ENCODE measurements at regions not wholly inside any gene's neighbourhood (a gene's known extent, or its start where the extent isn't known, plus 50 kb on each side); places are given as distances from the start of the nearest gene placed in this dataset.

- no peaks in the 10 kb centered on the region for H3K9me3 ChIP-seq (replicated peaks; ENCODE audit: control insufficient read depth, insufficient read depth, low read length)
- H3K4me2 ChIP-seq (ENCODE audit: insufficient read depth, low read length), result no peak overlapping the region
- H3K27me3 ChIP-seq (ENCODE audit: control insufficient read depth in 2 of 2, insufficient read depth in 2 of 2, low read length in 2 of 2), result peaks cover 0 to 3% of the 10 kb centered on the region in 2 experiments
- no peaks in the 10 kb centered on the region for H3K36me3 ChIP-seq (ENCODE audit: control insufficient read depth in 2 of 2, extremely low read depth in 1 of 2, insufficient read depth in 2 of 2, low read length in 2 of 2)
- no peaks in the 10 kb centered on the region for H3K4me1 ChIP-seq (ENCODE audit: control insufficient read depth, extremely low read depth, insufficient read depth, low read length)
- H3K9ac ChIP-seq (replicated peaks; ENCODE audit: extremely low read depth, insufficient read depth, low read length), result no peak overlapping the region
- TF ChIP-seq POLR2AphosphoS5 (IDR thresholded peaks at IDR 0.05; ENCODE audit: insufficient read depth, low read depth, low read length) (no peak), FOS (IDR thresholded peaks at IDR 0.05; ENCODE audit: borderline replicate concordance, insufficient read depth, low read length) (no peak), EZH2 (IDR thresholded peaks at IDR 0.05; ENCODE audit: borderline replicate concordance, low read depth, low read length, severe bottlenecking) (no peak), JUN (IDR thresholded peaks at IDR 0.05; ENCODE audit: borderline replicate concordance, insufficient read depth, insufficient read length, low read depth) (no peak), POLR2A (IDR thresholded peaks at IDR 0.05; ENCODE audit: low read depth, low read length) (no peak), MYC (IDR thresholded peaks at IDR 0.05; ENCODE audit: low read depth, low read length) (no peak), CTCF (IDR thresholded peaks at IDR 0.05; ENCODE audit: extremely low read depth in 1 of 2, insufficient read depth in 1 of 2, low read depth in 1 of 2, low read length in 2 of 2) (no peak)
- TF ChIP-seq, protein P1, sequence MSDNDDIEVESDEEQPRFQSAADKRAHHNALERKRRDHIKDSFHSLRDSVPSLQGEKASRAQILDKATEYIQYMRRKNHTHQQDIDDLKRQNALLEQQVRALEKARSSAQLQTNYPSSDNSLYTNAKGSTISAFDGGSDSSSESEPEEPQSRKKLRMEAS (IDR thresholded peaks at IDR 0.05; ENCODE audit: insufficient read depth, insufficient read length), result no peak
- ChIA-PET CTCF (interaction anchor here (0.6 to 2.0 kb wide), 2 partner anchors 9 to 20 kb away, joined by 3 to 6 read pairs; no protein-coding TSS in a partner anchor), POLR2A (no interaction called here)
- H3K27ac ChIP-seq (ENCODE audit: insufficient read depth, low read depth, low read length), result no peak overlapping the region
- intact Hi-C loops (cut with micrococcal nuclease), result no loop called here
- dilution Hi-C loops (cut with MboI; ENCODE audit: extremely low pct_ligation_motif_present, low sequenced_read_pairs), result no loop called here
- H3K79me2 ChIP-seq (ENCODE audit: control insufficient read depth, insufficient read depth, low read length), result no peaks in the 10 kb centered on the region
- H2AFZ ChIP-seq (ENCODE audit: low read depth, low read length), result no peak overlapping the region
- no peaks in the 10 kb centered on the region for H4K20me1 ChIP-seq (replicated peaks; ENCODE audit: control insufficient read depth, extremely low read depth, insufficient read depth, low read length)
- no peaks in the 10 kb centered on the region for H3K9me1 ChIP-seq (replicated peaks; ENCODE audit: control insufficient read depth, extremely low read depth, insufficient read depth, low read length)
- no TSS peak for BruUV-seq (replicated peaks)
- H3K4me3 ChIP-seq (replicated peaks in 1 of 3; ENCODE audit: insufficient read depth in 1 of 3, low read depth in 1 of 3, low read length in 3 of 3), result no peak overlapping the region
- DNase-seq (ENCODE audit: low read depth, low spot score) (no peak), FAIRE-seq (no peak)
Measured at GRCh38 chr11:45391168-45391850, 105.2 kb upstream of the SYT13 start.

Data from endothelial cell of umbilical vein (primary cell).